Inflammatory macrophage (primary cell): ENCODE measurements at regions not wholly inside any gene's neighbourhood (a gene's known extent, or its start where the extent isn't known, plus 50 kb on each side); places are given as distances from the start of the nearest gene placed in this dataset.
"Not testable (repeated sequence)": the region's sequence is repeated elsewhere in the genome, so short reads cannot be mapped to it uniquely, and the experiment has no call there.

Source experiments
- DNase-seq, 2 donors: peaks; one replicate each; pipeline ENCODE4 v3.0.0-alpha.2; 2020 to 2022

DNA sequence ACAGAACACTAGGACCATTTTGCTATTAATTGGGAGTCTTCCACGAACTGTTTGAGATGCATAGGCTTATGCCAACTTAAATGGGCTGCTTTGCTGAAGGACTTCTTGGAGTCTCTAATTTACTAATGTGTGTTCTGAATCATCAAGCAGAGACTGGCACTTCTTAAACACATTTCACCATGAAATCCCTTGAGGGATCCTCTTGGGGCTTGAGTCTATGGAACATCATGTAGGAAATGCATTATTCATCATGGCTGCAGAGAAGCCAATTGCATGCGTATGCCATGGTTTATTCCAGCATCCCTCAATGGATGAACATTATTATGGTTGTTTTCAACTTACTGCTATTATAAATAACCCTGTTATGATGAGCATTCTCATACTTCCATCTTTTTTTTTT lies 73.4 kb downstream of the FGD2 start:
- no peak for DNase-seq

DNA sequence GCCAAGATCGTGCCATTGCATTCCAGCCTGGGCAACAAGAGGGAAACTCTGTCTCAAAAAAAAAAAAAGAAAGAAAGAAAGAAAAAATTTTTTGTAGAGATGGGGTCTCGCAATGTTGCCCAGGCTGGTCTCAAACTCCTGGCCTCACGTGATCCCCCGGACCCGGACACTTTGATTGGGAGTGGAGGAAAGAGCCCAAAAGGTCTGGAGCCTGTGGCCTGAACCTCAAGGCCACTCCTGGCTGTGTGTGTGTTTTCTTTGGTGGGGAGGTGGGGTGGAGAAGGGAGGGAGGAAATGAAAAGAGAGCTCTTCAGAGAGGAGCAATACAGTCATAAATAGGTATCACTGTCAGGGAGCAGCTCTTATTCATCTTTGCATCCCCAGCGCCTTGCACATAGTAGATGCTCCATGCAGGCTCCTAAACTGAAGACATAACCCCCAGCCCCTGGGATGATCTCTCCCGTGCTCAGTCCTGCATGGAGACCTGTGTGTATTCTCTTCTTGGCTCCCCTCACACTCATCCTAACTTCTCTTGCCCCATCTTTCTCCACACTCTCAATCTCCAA lies 75.7 kb downstream of the FGD2 start:
- DNase-seq = no peak

DNA sequence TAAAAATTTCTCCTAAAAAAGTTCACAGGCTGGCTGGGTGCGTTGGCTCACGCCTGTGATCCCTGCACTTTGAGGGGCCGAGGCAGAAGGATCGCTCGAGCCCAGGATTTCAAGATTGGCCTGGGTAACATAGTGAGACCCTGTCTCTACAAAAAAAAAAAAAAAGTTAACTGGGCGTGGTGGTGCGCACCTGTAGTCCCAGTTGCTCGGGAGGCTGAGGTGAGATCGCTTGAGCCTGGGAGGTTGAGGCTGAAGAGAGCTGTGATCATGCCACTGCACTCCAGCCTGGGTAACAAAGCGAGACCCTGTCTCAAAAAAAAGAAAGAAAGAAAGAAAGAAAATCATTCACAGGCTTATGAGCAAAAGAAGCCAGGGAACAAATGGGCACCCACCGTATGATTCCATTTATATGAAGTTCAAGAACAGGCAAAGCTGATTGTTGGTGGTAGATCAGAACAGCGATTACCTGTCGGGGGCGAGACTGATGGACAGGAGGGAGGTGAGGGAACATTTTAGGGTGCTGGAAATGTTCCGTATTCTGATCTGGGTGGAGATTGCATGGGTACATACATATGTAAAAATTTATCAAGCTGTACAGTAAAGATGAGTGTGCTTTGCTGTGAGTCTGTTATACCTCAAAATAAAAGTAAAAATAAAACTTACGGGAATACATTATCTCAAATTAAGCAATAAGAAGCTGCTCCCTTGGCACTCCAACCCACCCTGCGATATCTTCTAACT lies 77.1 kb downstream of the FGD2 start:
- no peak for DNase-seq

DNA sequence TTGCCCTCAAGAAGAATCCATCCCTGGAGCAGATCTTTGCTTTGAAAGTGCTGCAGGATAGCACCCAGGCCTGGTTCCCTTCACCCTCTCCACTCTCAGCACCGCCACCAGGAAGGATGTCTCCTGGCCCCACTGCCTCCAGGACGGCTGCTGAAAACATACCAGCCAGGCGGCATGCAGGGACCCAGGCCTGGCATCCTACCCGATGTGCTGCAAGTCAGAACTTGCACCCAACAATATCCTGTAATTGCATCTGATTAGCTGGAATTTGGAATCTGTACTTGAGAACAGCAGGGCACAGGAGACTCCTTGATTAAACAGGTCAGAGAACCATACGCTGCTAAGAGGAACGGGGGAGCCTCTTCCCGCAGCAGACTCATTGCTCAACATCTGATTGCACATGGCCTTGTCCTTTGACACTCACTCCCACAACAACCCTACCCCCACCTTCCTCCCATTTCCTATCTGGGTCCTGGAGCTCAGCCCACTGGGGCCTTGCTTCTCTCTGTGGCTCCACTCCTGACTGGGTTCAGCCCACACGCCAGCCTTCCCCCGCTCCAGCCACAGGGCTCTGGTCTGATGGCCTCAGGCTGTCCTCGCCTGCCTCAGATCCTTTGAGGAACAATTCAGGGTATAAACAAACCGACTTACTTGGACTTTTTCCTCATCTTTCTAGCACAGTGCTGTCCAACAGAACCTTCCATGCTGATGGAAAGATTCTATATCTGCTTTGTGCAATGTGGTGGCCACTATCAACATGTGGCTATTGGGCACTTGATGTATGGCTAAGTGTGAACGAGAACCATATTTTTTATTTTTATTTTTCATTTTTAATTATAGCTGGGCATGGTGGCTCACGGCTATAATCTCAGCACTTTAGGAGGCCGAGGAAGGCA lies 78.0 kb downstream of the FGD2 start:
- DNase-seq = peak; percentile 99 to 100

DNA sequence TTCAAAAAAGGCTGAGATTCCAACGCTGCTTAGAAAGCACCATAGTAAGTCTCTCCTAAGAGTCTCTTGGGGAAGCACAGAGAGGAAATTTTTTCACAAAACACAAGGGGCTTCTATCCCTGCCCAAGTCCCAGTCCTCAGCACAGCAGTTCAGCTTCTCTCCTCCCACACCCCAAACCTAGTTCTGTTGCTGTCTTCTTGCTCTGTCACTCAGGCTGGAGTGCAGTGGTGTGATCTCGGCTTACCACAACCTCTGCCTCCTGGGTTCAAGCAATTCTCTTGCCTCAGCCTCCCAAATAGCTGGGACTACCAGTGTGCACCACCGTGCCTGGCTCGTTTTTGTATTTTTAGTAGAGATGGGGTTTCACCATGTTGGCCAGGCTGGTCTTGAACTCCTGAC lies 79.2 kb downstream of the FGD2 start:
- DNase-seq = peak in 1 of 2 donors; percentile 50

DNA sequence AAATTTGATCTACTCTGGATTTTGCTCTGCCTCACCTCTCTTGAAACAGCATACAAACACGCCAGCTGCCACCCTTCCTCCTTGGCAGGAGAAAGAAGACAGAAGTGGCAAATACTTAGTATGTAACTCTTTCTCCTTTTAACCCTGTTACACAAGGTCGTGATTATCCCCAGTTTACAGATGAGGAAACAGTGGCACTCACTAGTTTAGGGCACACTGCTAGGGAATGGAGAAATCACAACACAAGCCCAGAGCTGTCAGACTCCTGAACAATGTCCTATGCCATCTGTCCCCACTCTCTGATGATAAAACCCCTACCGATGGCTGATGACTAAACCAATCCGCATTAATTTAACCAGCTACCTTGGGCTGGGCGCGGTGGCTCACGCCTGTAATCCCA lies 79.7 kb downstream of the FGD2 start:
- DNase-seq = peak; percentile 84 to 91

DNA sequence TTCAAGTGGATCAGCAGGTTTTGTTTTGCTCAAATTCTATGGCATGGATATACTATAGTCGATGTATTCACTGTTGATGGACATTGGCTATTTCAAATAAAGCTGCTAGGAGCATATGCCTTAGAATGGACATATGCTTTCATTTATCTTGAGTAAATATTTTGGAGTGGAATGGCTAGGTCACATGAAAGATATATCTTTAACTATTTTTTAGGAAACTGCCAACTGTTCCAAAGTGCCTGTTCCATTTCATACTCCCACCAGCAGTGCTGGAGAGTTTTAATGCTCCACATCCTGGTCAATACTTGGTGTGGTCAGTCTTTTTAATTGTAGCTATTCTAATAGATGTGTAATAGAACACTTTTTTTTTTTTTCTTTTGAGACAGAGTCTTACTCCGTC lies 81.1 kb upstream of the PIM1 start:
- no peak for DNase-seq

DNA sequence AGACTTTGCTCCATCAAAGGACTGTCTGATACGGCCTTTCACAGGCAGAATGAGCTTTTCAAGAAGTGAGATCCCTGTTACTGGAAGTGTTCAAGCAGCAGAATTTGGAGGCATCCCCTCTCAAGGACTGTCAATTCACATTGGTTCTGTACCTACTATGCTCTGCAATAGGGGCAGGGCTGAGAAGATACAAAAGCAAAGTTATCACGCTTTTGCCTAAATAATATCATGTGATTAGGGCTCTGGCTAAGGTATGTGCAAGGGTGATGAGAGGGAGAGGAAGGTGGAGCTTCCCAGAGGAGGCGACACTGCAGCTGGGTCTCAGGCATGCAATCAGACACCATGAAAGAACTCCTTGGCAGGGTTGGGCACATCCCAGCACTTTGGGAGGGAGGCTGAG lies 80.2 kb upstream of the PIM1 start:
- no peak for DNase-seq

DNA sequence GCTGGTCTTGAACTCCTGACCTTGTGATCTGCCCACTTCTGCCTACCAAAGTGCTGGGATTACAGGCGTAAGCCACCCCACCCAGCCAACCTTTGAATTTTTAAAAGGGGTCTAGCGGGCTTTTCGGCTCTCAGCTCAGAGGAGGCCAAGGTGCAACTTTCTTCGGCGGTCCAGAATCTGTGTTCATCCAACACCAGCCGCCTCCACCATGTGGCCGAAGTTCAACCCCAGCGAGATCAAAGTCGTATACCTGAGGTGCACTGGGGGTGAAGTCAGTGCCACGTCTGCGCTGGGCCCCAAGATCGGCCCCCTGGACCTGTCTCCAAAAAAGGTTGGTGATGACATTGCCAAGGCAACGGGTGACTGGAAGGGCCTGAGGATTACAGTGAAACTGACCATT lies 78.8 kb upstream of the PIM1 start:
- DNase-seq = not testable (repeated sequence)

DNA sequence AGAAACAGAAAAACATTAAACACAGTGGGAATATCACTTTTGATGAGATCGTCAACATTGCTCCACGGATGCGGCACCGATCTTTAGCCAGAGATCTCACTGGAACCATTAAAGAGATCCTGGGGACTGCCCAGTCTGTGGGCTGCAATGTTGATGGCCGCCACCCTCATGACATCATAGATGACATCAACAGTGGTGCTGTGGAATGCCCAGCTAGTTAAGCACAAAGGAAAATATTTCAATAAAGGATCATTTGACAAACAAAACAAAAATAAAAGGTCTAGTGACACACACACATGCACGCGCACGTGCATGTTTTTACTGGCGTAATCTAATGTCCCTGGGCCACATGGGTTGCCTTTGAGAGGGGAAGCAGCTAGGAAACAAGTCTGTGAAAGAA lies 78.4 kb upstream of the PIM1 start:
- not testable (repeated sequence) for DNase-seq

DNA sequence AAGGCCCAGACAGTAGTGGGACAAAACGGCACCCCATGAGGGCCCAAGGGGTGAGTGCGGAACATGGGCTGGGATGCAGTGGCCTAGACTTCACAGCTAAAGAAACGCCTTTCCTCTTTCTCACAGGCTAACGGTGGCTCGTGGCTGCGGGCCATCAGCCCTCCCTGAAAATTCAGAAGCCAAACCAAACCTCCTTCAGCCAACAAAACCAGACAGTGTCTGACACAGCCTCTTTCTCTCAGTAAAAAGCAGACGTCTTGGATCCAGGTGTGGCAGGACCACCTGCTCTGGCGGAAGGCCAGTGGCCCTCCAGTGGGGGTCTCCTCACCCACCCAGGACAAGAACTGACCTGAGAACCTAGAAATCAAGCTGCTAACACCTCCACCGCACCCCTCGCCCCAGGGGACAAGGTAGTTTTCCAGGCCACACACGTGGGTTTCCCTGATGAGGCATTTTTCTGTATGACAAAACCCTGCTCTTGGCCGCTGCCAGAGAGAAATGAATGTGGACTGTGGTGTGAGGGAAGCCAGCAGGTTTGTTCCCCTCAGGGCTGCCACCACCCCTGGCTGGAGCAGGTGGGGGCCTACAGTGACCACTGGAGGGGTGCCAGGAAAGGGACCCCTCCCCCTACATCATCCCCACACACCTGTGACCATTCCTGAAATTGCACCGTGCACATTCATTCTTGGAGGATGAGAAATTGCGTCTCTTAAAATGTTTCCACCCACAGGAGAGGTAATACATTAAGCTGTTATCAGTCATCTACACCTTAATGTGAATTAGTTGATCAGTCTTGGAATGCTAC lies 76.8 kb upstream of the PIM1 start:
- DNase-seq = no peak

DNA sequence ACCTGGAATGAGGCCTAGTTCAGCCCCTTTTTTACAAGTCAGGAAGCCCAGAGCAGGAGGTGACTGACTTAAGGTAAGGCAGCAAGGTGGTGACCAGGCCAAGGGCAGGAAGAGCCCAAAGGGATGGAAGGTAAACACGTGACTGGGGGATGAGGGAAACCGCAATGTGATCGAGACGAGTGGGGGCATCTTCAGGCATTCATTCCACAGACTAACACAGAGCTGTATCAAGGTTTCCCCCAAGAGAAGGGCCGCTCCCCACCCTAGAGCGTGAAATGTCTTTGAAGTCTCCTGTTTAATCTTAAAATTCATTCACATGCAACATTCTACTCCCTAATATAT lies 76.3 kb upstream of the PIM1 start:
- DNase-seq = no peak

DNA sequence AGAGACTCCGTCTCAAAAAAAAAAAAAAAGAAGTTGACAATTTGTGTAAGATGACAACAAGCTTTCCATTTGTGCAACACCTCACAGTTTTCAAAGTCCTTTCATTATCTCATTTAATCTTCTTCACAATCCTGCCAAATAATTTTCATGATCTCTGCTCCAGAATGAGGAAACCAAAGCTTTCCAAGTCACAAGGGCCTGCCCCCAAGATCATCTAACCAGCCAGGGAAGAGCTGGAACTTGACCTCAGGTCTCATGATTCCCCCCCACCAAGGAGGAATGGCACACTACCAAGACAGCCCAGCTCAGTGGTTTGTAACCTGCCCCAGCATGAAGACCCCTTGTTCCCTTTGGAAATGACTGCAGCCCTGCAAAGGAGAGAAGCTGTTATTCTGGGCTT lies 74.0 kb upstream of the PIM1 start:
- DNase-seq = peak; percentile 82 to 86

DNA sequence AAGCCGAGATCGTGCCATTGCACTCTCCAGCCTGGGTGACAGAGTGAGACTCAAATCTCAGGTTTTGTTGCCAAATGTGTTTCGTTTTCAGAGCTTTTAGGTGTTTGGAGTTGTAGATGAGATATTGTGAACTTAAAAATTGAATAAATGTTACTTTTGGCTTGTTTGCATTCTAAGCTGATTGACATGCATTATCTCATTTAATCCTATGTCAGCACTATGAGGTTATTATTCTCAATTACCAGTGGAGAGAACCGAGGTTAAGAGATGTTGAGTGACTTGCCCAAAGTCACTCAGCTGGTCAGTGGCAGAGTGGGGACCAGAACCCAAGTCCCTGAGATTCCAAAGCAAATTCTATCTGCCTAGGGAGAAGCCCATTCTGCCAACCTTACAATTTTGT lies 72.6 kb upstream of the PIM1 start:
- DNase-seq = no peak

DNA sequence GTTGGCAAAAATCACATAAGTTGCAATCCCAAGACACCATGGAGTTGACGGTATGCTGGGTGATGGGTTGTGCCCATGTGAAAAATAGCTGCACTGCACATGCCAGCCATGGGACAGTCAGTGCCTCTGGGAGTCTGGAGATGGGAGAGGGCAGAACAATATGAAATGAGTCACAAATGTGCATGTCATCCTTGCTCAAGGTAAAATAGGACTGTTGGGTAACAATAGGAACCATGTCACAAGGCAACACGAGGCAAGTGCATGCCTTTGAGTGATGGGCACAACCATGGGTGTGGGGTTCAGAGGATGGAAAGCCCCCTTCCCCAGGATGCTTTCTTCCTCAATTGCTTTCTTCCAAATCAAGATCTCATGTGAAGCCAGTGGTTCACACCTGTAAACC lies 70.5 kb upstream of the PIM1 start:
- DNase-seq = peak; percentile 87 to 89

DNA sequence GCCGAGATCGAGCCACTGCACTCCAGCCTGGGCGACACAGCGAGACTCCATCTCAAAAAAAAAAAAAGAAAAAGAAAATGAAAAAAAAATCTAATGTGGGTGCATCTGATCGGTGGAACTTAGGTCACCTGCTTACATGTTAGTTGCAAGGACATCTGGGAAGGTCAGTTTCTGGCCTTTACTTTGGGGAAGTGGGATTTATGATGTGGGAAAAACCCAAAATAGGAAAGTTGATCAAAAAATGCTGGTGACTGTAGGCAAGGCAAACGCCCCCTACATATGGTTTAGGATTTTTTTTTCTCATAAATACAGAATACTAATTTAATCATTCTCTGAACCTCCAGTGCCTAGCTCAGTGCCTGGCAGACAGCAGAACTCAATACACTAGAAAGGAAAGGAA lies 69.2 kb upstream of the PIM1 start:
- DNase-seq = peak; percentile 33 to 50

DNA sequence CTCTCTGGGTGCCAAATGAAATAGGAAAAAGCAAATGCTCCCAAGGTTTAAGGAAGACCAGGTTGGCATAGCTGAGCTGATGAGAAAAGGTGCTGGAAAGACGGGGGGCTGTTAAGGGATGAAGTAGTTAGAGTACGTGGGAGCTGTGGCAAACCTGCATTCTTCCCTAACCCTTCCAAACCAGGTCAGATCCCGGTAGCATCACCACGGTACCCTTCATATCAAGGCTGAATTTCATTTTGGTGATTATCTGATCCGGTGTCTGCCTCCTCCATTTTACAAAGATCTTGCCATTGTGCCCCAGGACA lies 68.0 kb upstream of the PIM1 start:
- no peak for DNase-seq

DNA sequence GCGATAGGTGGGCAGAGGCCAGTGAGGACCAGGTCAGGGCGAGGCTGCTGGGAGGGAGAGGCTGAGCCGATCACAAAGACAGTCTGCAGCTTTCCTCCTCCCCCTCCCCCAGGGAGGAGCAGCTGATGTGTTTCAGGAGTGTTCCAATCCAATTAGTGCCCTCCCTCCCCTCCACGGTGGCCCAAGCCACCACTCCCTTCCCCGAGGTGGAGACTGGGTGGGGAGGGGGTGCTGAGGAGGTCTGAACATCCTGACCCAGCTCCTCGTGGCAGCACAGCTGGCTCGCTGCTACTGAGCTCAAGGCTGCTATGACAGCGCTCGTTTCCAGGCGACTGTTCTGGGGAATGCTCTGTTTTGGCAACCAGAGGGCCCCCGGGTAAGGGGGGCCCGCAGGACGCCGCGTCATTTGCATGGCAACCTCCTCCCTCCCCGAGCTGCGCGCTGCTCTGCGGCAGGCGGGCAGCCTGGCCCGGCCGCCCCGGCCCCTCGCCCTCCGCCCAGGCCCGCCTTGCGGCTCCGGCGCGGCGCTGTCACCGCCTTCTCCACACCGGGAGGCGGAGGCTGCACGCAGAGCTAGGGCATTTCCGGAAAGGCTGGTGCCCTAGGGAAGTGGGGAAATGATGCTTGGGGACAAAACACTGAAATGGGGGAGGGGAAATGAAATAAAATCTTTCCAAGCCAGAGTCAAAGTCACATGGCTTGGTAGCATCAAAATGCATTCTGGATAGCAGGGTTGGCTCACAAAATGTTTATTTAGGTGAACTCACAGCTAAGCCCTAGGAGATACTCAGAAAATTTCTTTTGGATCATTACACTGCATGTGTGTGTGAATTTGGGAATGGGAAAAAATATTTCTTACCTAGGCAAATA lies 67.4 kb upstream of the PIM1 start:
- peak; percentile 75 to 85 for DNase-seq

DNA sequence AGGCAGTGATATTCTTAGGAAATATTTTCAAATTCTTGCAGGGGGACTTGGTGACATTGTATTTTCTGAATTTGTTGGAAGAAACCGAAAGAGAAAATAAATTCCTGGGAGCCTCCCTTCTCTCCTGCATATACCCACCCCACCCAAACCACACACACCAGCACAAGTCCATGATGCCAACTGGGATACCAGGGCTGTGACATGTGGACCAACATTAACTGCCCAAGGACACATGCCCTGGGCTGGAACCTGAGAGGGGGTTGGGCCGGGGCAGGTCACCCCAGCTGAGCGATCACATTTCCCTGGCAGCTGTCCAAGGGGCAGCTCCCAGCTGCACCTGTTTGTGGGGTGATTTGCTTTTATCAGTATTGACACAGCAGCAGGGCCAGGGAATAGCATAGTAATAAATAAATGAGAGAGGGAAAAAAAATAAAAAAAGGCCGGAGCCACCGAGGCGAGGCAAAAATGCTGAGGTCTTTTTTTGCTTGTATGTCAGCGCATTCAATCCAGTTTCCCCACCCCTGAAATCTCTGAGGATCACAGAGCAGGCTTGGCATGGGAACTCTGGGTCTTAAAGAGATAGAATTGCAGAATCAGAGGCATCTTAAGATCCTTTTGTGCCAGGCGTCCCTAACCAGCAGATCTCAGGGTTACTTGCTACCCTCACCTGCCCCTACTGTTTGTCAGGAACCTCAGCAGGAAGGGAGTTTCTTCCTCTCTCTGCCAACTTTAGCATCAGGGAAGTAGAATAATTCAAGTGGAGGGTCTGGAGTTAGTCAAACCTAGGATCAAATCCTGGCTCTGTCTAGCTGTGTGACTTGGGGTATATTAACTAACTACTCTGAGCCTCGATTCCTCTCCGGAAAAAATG lies 66.5 kb upstream of the PIM1 start:
- DNase-seq = peak; percentile 10 to 22

DNA sequence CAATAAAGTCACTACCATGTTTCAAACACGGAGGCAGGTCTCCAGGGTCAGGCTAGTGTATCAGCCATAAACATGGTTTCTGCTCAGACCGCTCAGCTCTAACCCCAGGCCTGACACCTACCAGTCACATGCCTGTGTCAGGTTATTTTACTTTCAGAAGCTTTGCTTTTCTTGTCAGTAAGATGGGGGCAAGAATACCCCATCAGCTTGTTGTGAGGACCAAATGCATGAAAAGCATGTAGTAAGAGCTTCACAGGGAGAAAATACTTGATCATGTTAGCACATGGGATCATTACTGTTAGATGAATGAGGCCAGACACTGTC lies 65.2 kb upstream of the PIM1 start:
- DNase-seq = no peak
